NCI-H82 (cell line): ENCODE measurements at regions not wholly inside any gene's neighbourhood (a gene's known extent, or its start where the extent isn't known, plus 50 kb on each side); places are given as distances from the start of the nearest gene placed in this dataset.

Source experiments
- DNase-seq: peaks from one replicate; lab custom pipeline; 2025; lab: John Stamatoyannopoulos, UW

DNA sequence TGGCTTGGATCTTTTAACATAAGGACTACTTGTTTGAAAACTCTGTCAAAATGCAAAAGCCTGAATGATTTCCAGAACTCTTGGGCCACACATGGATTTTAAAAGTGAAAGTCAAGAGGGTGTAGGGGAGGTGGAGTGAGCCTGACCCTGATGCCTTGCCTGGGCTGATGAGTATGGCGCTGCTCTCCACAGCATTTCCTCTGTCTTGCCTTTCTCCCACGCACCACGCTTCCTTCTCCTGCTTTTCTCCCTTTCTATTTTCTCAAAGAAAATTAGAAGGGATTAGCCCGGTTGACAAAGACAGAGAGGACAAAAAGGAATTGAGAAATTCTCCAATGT, 207.0 kb upstream of the CCDC68 start:
- no peak for DNase-seq

DNA sequence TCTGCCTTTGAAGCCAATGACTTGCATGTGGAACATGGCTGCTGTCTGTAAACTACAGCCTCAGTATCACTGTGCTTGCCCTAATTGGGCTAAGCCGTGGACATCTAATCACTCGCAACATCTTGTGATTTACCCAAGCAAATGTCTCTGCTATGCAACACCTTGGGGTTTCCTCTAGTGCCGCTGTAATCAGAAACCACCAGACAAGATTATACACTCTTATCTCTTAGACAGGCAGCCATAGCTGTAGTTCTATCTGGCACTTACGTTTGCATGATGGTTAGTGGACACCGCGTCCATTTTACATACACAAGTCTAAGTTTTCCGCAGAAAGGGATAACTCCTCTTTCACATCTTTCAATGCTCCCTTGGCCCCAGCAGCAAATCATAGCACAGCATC, 204.3 kb upstream of the CCDC68 start:
- DNase-seq = peak; percentile 16

DNA sequence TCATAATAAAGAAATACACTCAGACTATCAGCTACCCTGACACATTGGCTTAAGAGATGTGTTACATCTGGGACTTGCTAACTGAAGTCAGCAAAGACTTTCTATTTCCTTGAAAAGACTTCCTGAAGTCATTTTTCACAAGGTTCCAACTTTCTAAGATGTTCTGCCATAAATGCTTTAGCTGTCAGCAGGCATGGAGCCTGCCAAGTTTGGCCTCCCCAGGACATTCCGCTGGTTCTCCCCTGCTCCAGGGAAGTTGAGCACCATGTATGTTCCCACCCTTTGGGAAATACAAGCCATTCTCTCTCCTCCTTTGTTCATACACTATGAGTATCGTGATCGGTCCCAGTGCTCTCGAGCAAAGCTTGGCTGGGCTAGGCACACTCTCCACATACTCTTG, 202.7 kb upstream of the CCDC68 start:
- no peak for DNase-seq

DNA sequence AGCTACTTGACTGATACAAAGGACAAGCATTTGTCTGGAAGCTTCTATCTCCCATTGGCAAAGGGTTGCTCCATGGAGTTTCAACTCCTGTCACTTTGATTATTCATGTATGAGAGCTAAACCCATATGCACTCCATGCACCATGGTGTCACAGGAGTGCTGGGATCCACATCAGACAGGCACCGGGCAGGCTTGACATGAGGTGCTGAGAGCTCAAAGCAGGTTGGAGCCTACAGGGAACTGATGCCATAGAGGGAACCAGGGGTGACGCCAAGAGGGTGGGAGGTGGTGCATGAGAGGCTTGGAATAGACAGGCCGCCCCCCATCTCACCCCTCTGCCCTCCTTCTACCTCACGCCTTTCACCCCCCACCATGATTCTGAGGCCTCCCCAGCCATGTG, 199.8 kb upstream of the CCDC68 start:
- no peak for DNase-seq

DNA sequence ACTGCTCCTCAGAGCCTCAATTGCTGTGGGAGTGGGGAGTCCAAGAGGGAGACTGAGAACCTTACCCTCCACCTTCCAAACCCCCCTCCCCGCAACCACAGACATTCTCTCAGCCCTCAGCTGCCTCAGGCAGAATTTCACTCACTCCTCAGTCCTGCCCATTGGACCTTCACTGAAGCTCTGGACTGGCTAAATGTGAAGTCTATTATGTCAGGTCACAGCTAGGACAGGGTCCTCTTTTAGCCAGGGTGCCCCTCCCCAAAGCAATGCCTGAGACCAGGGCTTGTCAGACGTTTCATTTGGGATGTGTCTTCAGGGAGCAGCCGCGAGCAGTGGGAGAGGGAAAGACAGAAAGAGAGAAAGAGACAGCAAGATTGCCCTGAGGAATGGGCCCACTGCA, 199.3 kb upstream of the CCDC68 start:
- DNase-seq = no peak

DNA sequence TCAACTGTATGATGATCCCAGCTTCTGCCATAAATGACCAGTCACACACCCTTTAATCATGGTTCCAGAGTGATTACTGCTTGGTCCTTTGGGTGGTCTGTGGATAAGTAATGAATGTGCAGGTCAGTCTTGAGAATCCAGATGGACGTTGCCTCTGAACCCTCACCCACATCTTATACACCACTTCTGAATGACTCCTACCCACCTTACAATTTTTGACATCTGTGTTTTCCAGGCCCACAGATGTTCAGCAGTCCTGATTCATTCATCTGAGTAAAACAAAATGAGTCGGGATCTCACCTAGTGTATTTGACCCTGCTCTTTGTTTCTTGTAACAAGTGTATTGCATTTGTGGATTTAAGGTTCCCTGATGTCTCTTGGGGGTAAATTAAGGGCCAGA, 194.1 kb upstream of the CCDC68 start:
- no peak for DNase-seq

DNA sequence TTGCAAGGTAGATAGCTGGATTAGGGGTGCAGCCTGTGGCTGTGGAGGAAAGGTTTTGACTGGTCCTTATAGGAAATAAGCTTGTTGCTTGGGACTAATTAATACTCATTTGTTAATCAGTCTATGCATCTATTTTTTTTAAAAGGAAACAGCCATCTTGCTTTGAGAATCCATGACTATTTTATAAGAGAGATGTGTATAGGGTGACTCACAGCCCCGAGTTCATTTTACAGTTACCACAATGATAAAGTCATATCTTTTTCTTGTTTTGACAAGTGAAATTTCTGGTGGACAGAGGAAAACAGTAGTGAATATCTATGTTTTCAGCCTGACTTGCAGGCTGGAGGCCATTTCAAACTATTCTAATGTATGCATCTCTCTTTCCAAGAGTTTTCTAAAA, 193.5 kb upstream of the CCDC68 start:
- no peak for DNase-seq

DNA sequence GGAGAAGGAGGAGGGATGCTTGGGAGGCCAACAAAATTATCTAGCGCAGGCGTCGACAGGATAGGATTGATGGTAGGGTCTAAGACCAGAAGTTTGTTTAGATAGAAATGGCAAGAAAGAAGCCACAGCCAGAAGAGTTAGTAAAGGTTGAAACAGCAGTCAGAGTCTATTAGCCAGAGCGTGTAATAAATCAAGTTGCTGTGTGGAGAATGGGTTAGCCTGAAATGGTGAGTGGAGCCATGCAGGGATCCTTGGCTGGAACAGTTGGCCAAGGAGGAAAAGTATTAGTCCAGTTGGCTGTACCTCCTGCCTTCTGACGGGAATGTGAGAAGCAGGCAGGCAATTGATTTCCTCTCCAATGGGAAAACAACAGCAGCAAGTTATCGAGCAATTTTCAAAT, 190.7 kb upstream of the CCDC68 start:
- DNase-seq = no peak

DNA sequence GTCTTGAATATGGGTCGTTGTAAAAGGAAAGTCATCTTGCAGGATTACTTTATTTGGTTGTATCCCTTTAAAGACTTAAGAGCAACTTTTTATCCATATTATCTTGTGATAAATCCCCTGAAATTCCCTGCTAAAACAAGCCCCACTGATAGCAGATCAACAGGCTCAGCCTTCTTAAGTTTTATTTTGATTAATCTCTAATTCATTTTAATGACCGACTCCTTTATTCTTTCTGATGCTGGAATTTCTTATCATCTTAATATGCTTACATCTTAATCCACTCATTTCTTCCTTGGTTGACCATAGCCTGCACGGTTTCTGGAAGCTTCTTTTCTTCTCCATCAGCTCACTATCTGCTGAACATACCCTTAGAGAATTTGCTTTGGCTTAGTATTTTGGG, 188.5 kb upstream of the CCDC68 start:
- DNase-seq = peak; percentile 9

DNA sequence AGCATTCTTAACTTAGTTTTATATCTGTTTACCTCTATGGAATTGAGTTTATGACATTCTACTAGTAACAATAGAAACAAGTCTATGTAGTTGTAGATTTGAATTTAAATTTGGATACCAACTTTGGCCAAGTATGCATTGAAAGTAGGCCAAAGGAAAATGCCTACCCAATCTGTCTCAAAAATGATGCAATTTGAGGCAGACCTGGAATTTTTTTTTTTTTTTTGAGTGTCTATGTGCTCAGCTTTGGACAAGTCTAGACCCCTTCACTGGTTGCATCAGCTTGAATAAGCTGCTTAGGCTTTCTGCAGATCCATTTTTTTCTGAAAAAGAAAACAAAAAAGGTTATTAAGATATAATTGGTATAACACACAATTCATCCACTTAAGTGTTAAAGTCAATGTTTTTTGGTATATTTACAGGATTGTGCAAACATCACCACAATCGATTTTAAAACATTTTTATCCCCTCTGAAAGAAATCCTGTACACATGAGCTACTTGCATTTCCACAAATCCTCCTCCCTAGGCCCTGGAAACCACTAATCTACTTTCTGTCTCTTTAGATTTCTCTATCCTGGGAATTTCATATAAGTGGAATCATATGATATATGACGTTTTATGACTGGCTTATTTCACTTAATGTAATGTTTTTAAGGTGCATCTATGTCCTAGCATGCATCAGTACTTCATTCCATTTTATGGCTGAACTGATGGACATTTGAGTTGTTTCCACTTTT, 185.1 kb upstream of the CCDC68 start:
- DNase-seq = no peak

DNA sequence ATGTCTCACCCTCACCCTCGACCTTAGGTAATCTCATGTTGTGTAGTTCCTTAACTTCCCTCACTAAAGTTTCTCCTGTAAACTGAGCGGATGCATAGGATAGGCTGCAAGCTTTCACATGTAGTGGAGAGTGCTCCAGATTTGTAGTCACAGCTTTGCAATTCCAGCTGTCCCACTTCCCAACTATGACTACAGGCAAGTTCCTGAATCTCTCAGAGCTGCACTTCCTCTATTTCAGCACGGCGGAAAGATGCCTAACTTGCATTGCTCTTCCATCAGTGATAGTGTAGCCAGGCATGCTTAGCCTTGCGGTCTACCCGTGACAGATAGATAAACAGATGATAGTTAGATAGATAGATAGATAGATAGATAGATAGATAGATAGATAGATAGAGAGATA, 183.1 kb upstream of the CCDC68 start:
- DNase-seq = no peak

DNA sequence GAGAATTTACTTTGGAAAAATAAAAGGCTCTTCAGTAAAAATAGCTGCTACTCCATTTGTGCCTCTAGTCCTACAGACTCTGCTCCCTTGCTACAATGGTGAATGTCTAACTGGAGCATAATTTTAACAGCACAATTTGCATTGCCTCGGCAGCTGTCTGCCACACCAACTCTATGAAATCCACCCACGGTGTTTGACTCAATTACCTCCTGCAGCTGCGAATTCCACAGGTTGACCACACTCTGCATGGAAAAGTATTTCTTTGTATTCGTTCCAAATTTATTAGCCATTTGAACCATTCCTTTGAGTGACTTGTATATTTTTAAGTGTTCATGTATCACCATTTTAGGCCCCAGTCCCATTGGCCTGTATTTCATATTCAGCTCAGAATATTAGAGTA, 182.1 kb upstream of the CCDC68 start:
- DNase-seq = no peak

DNA sequence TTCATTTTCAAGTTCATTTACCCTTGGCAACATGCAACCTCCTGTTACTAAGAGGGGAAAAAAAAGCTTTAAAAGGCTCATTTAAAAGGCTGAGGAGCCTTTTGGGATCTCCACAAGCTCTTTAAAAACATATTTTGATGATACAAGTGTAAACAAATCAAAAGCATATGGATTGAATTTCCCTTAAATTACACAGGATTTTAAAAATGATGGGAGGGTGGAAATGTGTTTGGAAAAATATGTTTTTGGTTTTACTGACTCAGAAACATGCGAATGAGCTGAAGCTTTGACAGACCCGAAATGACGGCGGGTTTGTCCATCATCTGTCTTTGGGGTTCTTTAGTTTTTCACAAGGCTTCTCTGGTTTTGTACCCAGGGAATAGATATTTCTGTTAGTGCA, 180.6 kb upstream of the CCDC68 start:
- DNase-seq = no peak

DNA sequence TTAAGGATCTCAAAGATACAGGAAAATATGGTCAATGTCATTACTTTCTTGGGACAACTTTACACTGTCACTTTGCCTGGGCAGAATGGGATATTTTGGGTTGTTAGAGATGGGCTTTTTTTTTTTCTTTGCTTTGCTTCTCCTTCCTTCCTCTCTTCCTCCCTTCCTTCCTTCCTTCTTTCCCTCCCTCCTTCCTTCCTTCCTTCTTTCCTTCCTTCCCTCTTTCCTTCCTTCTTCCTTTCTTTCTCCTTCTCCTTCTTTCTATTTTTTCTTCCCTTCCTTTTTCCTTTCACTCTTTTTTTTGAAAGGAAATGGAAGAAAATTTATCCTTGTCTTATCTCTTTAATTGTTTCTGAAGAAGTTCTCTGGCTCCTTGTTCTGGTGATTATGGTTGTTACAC, 180.0 kb upstream of the CCDC68 start:
- DNase-seq = no peak

DNA sequence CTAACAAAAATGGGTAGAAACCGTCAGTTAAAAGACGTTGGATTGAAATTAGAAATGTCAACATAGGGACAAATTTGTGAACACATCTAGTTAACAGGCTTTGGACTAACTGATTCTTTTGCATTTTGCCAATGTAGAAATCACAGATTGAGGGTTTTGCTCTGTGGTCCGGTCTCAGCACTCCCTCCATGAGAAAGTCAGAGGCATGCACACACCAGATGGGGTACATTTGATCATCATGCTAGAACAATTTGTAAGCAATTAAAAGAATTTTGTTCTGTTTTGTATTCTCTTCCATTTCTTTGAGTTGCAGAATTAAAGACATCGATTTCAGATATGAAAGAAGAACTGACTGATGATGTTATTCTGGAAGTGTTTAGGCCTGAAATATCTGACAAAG, 179.1 kb upstream of the CCDC68 start:
- DNase-seq = no peak

DNA sequence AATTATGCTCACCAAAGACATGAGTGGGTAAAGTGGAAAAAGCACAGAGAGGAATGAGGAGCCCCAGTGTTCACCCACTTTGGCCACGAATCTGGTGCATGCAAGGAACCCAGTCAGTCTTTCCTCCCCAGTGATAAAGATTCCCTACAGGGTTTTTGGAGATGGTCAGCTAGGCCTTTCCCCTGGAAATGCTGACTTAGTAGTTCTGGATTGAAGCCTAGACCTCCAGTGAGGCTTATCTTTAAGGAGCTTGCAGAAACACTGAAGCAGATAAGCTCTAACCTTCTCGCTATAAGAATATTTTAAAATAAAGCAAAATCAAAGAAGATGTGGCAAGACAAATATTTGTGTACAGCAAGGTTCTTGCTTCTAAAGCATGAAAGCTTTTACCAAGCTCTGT, 178.3 kb upstream of the CCDC68 start:
- no peak for DNase-seq

DNA sequence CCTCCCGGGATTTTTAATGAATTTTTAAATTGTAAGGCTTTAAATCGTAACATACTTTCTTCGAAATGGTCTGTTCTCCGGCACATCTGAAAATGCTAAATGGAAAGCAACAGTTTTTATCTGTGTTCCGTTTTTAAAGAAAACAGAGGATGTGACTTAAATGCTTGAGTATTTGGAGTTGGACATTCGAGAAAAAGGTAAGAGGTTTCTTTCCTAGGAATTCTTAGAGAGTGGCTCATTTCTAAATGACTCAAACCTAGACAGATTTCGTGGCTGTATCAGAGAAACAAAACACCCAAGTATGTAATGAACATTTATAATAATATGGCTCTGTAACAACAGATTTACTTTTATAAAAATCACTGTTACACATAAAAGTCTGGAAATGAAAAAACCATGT, 177.6 kb upstream of the CCDC68 start:
- DNase-seq = no peak

DNA sequence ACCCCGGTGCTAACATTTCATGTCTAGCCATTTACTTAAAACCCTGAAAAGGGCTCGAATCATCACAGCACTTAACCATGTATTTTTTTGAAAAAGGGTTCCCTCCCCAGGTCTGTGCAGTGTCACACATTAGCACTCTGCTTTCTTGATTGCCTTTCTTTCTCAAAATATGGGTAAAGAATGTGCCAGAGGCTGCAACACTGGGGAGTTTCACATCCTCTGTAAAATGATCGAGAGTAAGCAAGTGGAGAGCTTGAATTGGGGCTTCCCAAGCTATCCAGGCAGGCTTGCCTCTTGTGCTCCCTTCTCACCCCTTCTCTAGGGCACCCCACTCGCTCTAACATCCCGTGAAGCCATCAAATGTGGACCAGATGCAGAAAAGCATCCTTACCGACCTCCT, 177.0 kb upstream of the CCDC68 start:
- no peak for DNase-seq

DNA sequence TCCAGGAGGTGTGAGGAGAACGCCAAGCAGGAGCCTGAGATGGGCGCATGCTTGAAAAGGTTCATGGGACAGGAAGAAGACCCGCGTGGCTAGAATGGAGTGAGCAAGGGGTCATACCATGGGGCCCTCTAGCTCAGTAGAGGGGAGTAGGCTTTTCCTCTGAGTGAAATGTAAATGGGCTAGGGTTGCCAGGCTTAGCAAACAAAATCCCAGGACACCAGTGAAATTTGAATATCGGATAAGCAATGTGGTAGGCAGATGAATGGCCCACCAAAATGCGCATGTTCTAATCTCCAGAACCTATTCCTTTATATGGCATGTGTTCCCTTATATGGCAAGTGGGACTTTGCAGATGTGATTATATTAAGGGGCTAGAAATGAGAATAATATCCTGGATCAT, 174.1 kb upstream of the CCDC68 start:
- DNase-seq = no peak

DNA sequence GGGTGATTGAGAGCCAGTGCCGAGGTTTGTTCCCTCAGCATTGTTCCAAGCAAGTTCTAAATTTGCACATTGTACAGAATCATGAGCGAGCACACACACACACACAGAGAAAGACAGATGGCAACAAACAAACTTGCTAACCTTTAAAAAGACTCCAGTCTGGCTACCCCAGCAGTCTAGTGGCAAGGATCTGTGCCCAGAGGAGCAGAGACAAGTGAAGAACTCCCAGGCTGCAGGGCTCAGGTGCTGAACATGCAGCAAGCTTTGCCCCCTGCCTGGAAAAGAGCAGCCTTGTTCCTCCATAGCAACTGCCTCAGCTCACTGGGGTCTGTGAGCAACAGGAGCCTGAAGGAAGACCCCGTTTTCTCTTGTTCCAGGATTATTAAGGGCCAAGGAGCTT, 169.2 kb upstream of the CCDC68 start:
- no peak for DNase-seq

DNA sequence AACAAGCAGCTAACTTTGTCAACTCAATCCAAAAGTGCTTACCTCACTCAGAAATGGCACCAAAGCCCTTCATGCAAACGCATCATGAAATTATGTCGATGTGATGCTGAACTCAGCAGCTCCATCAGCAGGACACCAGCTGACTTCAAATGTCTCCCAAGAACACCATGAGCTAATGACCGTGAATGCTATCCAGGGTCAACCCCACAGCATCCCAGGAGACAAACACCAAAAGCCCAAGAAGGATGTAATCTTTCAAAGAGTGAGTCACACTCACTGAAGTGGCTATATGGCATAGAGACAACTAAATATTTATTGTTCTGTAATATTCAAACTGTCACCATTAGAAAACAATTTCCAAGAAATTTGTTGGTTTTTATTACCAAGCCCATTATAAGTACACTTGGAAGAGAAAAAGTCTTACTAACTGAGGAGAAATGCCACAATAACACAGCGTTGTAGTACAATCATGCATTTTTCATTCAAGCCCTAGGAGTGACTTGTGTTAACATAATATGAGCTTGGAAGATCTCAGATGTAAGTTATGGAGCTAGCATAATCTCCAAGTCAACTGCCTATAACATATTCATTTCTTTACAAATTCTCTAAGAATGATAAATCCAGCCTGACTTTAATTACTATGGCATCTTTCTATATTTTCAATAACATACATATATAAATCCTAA, 165.0 kb upstream of the CCDC68 start:
- no peak for DNase-seq

DNA sequence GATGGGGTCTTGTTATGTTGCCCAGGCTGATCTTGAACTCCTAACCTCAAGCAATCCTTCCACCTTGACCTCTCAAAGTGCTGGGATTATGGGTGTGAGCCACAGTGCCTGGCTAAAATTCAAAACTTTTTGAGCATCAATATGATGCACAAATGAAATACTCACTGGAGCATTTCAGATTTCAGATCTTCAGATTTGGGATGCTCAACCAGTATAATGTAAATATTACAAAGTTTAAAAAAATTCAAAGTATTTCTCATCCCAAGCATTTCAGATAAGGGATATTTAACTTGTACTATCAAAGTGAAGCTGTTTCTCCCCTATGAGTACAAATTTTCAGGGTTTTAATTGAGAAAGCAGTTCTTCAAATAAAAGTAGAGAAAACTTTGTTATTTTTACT, 164.1 kb upstream of the CCDC68 start:
- no peak for DNase-seq

DNA sequence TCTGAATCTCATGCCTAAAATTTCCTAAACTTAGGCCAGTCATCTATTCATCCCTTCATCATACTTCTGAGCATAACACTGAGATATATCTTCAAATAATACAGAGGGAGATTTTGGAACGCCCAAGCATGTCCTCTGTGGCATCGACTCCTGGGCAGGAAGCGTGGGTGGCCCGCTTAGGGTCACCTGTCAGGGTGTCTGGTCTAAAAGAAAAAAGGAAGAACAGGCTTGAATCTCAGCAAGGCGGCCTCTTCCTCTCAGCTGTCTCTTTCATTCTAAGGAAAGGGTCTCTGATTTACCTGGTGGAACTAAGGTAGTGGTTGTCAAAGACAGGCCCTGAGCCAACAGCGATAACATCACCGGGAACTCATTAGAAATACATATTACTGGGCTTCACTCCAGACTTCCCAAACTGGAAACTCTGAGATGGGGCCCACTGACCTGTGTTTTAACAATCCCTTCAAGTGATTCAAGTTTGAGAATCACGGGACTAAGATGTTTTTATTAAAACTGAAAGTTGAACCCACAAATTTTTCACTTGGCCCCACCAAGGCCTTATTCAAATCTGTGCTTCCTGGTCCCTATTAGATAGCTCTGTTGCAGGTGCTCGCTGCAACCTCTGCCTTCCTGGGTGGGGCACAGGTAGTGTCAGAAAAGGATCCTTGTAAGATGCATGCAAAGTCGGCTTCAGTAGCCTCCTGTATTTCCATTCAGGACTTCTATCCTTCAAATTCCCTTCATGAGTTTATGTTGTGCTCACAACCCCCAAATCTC, 162.3 kb upstream of the CCDC68 start:
- DNase-seq = no peak
